B cell (primary cell): ENCODE measurements at regions not wholly inside any gene's neighbourhood (a gene's known extent, or its start where the extent isn't known, plus 50 kb on each side); places are given as distances from the start of the nearest gene placed in this dataset.

Source experiments
- ATAC-seq: fragments of 200-7000 bp; cut with Tn5 transposase; one replicate; pipeline ENCODE4 v1.10.0; 2021; ENCODE audit warnings: low read depth, mild to moderate bottlenecking, moderate number of reproducible peaks, moderate library complexity
- CTCF ChIA-PET: fragments of 350-600 bp; sonication (Branson Sonifier 250); formaldehyde crosslinking; loops from one replicate; lab custom pipeline; 2021; ENCODE audit warnings: antibody characterized with exemption, inconsistent platforms; lab: Charles Lee
- POLR2A ChIA-PET: fragments of 350-600 bp; sonication (Branson Sonifier 250); formaldehyde crosslinking; loops from one replicate; lab custom pipeline; 2021; ENCODE audit warnings: antibody characterized with exemption; lab: Charles Lee
- DNase-seq: peaks from one replicate; pipeline ENCODE4 v3.0.0; 2013
- H2AFZ ChIP-seq: 2 replicates; pipeline ENCODE4 v1.6.1; 2012; ENCODE audit warnings: mild to moderate bottlenecking, low read depth, low read length; ENCODE audit not compliant: insufficient read depth, poor library complexity, severe bottlenecking
- H3K27ac ChIP-seq, 2 donors: 1 replicate in 1 of 2; 2 replicates in 1 of 2; pipeline ENCODE4 v1.5.1; 2012 to 2013; ENCODE audit warnings: low read length in 2 of 2, mild to moderate bottlenecking in 2 of 2, moderate library complexity in 1 of 2
- H3K27me3 ChIP-seq, 4 experiments: fragments of 200-600 bp in 1 of 4; sonication (generic) in 1 of 4; replicated peaks in 1 of 4; 1 replicate in 2 of 4; 2 replicates in 2 of 4; pipeline versions ENCODE4 v1.6.1 to v1.7.0; 2013 to 2016; ENCODE audit warnings: low read length in 3 of 4, mild to moderate bottlenecking in 2 of 4, mixed read lengths in 1 of 4, moderate library complexity in 1 of 4; ENCODE audit not compliant: insufficient read depth in 4 of 4, control insufficient read depth in 3 of 4; ENCODE audit errors: control extremely low read depth in 1 of 4
- H3K36me3 ChIP-seq, 2 experiments: replicated peaks in 1 of 2; 1 replicate in 1 of 2; 2 replicates in 1 of 2; pipeline versions ENCODE4 v1.6.1 to v1.7.1; 2013; ENCODE audit warnings: low read length in 1 of 2; ENCODE audit not compliant: insufficient read depth in 2 of 2, control insufficient read depth in 1 of 2; ENCODE audit errors: control extremely low read depth in 1 of 2, extremely low read depth in 1 of 2
- H3K4me1 ChIP-seq, 2 donors: fragments of 200-600 bp in 1 of 2; sonication (generic) in 1 of 2; 1 replicate in 1 of 2; 2 replicates in 1 of 2; pipeline versions ENCODE4 v1.5.1 to v1.6.1; 2013 to 2017; ENCODE audit warnings: low read length in 2 of 2; ENCODE audit not compliant: control insufficient read depth in 2 of 2, insufficient read depth in 2 of 2
- H3K4me2 ChIP-seq: replicated peaks from 2 replicates; pipeline ENCODE3; 2012; ENCODE audit warnings: mild to moderate bottlenecking, low read depth, low read length; ENCODE audit not compliant: poor library complexity, severe bottlenecking
- H3K4me3 ChIP-seq, 5 experiments: fragments of 200-600 bp in 1 of 5; sonication (generic) in 1 of 5; 1 replicate in 3 of 5; 2 replicates in 2 of 5; pipeline versions ENCODE4 v1.5.1 to v1.7.0; 2011 to 2016; ENCODE audit warnings: low read length in 4 of 5, mild to moderate bottlenecking in 4 of 5, low read depth in 2 of 5, control low read depth in 1 of 5, moderate library complexity in 1 of 5; ENCODE audit not compliant: insufficient read depth in 1 of 5; ENCODE audit errors: control extremely low read depth in 1 of 5, extremely low read depth in 1 of 5
- H3K79me2 ChIP-seq: fragments of 200-600 bp; sonication (generic); one replicate; pipeline ENCODE4 v1.6.0; 2016; ENCODE audit warnings: low read length; ENCODE audit not compliant: control insufficient read depth, insufficient read depth
- H3K9ac ChIP-seq: fragments of 200-600 bp; sonication (generic); 2 replicates; pipeline ENCODE4 v1.6.1; 2017; ENCODE audit warnings: mild to moderate bottlenecking, low read length, moderate library complexity
- H3K9me3 ChIP-seq, 3 donors: one replicate each; pipeline versions ENCODE4 v1.6.1 to v1.7.1; 2013; ENCODE audit warnings: low read length in 2 of 3; ENCODE audit not compliant: control insufficient read depth in 2 of 3, insufficient read depth in 1 of 3; ENCODE audit errors: control extremely low read depth in 1 of 3
- H4K20me1 ChIP-seq: 2 replicates; pipeline ENCODE4 v1.6.0; 2012; ENCODE audit warnings: mild to moderate bottlenecking, low read length; ENCODE audit not compliant: insufficient read depth, control insufficient read depth, poor library complexity, severe bottlenecking
- H3K27ac Mint-ChIP-seq: one replicate; pipeline ENCODE4 v1.8.0; 2021; ENCODE audit warnings: mixed read lengths
- H3K27me3 Mint-ChIP-seq: one replicate; pipeline ENCODE4 v1.8.0; 2021; ENCODE audit warnings: mixed read lengths
- H3K4me1 Mint-ChIP-seq: one replicate; pipeline ENCODE4 v1.8.0; 2021; ENCODE audit warnings: mixed read lengths
- H3K4me3 Mint-ChIP-seq: one replicate; pipeline ENCODE4 v1.8.0; 2021; ENCODE audit warnings: mixed read lengths
- H3K9me3 Mint-ChIP-seq: one replicate; pipeline ENCODE4 v1.8.0; 2022; ENCODE audit warnings: mixed read lengths; ENCODE audit not compliant: insufficient read depth
- CTCF ChIP-seq: fragments of 200-600 bp; IDR thresholded peaks from one replicate; pipeline ENCODE4 v1.8.0; 2022; ENCODE audit warnings: antibody characterized with exemption, mild to moderate bottlenecking
- EZH2 ChIP-seq: IDR thresholded peaks from 2 replicates; pipeline ENCODE4 v1.6.1; 2012; ENCODE audit warnings: borderline replicate concordance, low read depth, mild to moderate bottlenecking, moderate library complexity, low read length; ENCODE audit not compliant: insufficient read depth, poor library complexity, severe bottlenecking
- WGBS: methylation state at CpG from one replicate; pipeline ENCODE4 v1.1.5; 2013; ENCODE audit warnings: missing lambda C conversion rate; ENCODE audit not compliant: insufficient coverage; 5-methylcytosine and 5-hydroxymethylcytosine counted together
- intact Hi-C: fragments of 100-400 bp; cut with micrococcal nuclease; formaldehyde crosslinking; loops from one replicate; pipeline ENCODE4 v1.10.0; 2022

GRCh38 chr18:73150199-73150598 lies 282.4 kb upstream of the NETO1 start:
- no peak for ATAC-seq
- POLR2A ChIA-PET = no interaction called here

DNA sequence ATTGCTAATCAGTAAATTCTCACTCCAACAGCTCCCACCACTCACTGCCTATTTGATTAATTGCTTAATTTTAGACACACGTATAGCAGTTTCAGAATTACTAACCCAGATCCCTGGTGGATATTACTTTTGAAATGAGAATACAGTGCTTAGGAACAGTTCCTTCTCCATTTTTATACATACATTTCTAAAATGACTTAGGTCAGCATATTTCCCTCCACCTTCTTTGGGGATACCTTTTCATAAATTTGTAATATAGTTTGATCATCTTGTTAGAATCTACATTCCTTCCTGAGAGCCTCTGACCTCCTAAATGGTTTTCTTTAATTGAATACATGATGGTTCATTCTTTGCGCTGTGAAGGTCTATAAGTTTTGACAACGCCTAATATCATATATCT lies 279.8 kb upstream of the NETO1 start:
- DNase-seq (no peak), ATAC-seq (no peak)
- H3K27me3 ChIP-seq = no peaks in the 10 kb centered on the region
- H3K79me2 ChIP-seq = no peaks in the 10 kb centered on the region
- H3K9ac ChIP-seq = no peak overlapping the region
- no peak overlapping the region for H3K4me3 Mint-ChIP-seq
- H3K27ac Mint-ChIP-seq = no peak overlapping the region
- WGBS = no CpG with 5 or more reads among the region's 3 CpGs
- no peaks in the 10 kb centered on the region for H3K4me1 Mint-ChIP-seq
- no peak overlapping the region for H3K27ac ChIP-seq
- H4K20me1 ChIP-seq = no peaks in the 10 kb centered on the region
- H3K4me2 ChIP-seq = no peak overlapping the region
- H3K9me3 ChIP-seq = peaks cover 0 to 2% (median 0%) of the 10 kb centered on the region in 3 donors
- no peaks in the 10 kb centered on the region for H3K27me3 Mint-ChIP-seq
- ChIA-PET CTCF (no interaction called here), POLR2A (no interaction called here)
- H3K4me3 ChIP-seq = no peak overlapping the region
- no peaks in the 10 kb centered on the region for H3K4me1 ChIP-seq
- H3K36me3 ChIP-seq = no peaks in the 10 kb centered on the region
- TF ChIP-seq CTCF (no peak), EZH2 (no peak)
- H2AFZ ChIP-seq = no peak overlapping the region
- no peaks in the 10 kb centered on the region for H3K9me3 Mint-ChIP-seq
- intact Hi-C loops = no loop called here

More at GRCh38 chr18:73150199-73150598, 282.4 kb upstream of the NETO1 start:
- no peaks in the 10 kb centered on the region for H3K4me1 ChIP-seq
- no peak overlapping the region for H3K4me2 ChIP-seq
- H3K79me2 ChIP-seq = no peaks in the 10 kb centered on the region
- no peak overlapping the region for H3K27ac ChIP-seq
- H3K27me3 ChIP-seq = no peaks in the 10 kb centered on the region
- H4K20me1 ChIP-seq = no peaks in the 10 kb centered on the region
- no peak overlapping the region for H2AFZ ChIP-seq
- CTCF ChIA-PET = no interaction called here
- Mint-ChIP-seq H3K4me1 (no peaks in the 10 kb centered on the region), H3K27me3 (no peaks in the 10 kb centered on the region), H3K4me3 (no peak overlapping the region), H3K9me3 (no peaks in the 10 kb centered on the region), H3K27ac (no peak overlapping the region)
- no peak for TF ChIP-seq EZH2
- TF ChIP-seq CTCF = no peak
- H3K36me3 ChIP-seq = no peaks in the 10 kb centered on the region
- peaks cover 0 to 4% (median 0%) of the 10 kb centered on the region in 3 donors for H3K9me3 ChIP-seq
- no peak overlapping the region for H3K4me3 ChIP-seq
- no peak overlapping the region for H3K9ac ChIP-seq
- intact Hi-C loops = no loop called here
- no peak for DNase-seq
